Fibroblast of pulmonary artery (primary cell): ENCODE measurements at regions not wholly inside any gene's neighbourhood (a gene's known extent, or its start where the extent isn't known, plus 50 kb on each side); places are given as distances from the start of the nearest gene placed in this dataset.
"Not testable (repeated sequence)": the region's sequence is repeated elsewhere in the genome, so short reads cannot be mapped to it uniquely, and the experiment has no call there.

ENCODE experiments used
- DNase-seq: peaks from one replicate; pipeline ENCODE4 v3.0.0-alpha.2; 2010; ENCODE audit warnings: low read depth
- H3K4me3 ChIP-seq: replicated peaks from 2 replicates; pipeline ENCODE4 v1.5.1; 2011; ENCODE audit warnings: low read depth, mild to moderate bottlenecking, control low read depth, low read length, moderate library complexity
- TF ChIP-seq, protein P1 (sequence below): IDR thresholded peaks from 2 replicates; pipeline ENCODE4 v1.5.1; 2011; ENCODE audit warnings: mild to moderate bottlenecking, control low read depth, low read length, inconsistent platforms; ENCODE audit errors: missing control alignments

DNA sequence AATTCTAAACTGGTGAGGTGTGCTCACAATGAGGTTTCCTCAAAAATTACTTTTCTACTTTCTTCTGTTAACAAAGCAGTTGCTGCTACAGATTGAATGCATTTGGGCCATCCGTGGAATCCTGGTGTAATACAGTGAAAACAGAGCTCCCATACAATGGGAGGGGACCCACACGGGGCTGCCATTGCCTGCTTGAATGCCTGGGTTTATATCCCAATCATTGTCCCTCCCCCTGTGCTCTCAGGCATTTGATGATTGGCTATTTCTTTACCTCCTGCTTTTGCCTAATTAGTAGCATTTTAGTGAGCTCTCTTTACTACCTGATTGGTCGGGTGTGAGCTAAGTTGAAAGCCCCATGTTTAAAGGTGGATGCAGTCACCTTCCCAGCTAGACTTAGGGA is 52.9 kb upstream of the CSF1 start:
- H3K4me3 ChIP-seq, DNase-seq: not testable (repeated sequence)

DNA sequence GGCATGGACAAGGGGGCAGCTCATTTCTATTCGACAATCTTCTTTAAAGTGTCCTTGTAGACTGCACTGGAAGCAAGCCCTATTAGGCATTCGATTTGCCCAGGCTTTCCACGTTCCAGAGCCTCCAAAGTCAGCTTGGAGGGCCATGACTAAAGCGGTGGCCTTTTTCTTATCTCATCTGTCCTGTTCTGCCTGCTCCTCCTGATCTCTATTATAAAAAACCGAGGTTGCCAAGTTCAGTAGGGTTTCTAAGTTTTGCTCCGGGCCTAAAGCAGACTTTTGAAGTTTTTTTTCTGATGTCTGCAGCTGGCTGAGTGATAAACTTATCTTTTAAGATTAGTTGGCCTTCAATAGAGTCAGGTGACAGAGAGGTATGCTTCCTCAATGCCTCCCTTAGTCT is 54.7 kb upstream of the CSF1 start:
- not testable (repeated sequence) for DNase-seq, H3K4me3 ChIP-seq

DNA sequence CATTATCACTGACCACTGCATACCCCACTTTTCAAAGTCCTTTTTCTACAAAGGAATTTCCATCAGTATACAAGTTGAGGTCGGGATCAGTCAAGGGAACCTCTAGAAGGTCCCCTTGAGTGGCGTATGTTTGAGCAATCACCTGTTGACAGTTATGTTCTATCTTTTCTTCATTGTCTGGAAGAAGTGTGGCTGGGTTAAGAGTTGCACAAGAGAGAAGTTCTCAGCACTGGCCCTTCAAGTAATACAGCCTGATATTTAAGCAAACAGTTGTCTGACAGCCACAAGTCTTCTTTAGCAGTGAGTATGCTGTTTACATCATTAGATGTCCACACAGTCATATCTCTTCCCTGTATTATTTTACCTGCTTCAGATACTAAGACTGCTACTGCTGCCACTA is 56.7 kb upstream of the CSF1 start:
- H3K4me3 ChIP-seq, DNase-seq: not testable (repeated sequence)

DNA sequence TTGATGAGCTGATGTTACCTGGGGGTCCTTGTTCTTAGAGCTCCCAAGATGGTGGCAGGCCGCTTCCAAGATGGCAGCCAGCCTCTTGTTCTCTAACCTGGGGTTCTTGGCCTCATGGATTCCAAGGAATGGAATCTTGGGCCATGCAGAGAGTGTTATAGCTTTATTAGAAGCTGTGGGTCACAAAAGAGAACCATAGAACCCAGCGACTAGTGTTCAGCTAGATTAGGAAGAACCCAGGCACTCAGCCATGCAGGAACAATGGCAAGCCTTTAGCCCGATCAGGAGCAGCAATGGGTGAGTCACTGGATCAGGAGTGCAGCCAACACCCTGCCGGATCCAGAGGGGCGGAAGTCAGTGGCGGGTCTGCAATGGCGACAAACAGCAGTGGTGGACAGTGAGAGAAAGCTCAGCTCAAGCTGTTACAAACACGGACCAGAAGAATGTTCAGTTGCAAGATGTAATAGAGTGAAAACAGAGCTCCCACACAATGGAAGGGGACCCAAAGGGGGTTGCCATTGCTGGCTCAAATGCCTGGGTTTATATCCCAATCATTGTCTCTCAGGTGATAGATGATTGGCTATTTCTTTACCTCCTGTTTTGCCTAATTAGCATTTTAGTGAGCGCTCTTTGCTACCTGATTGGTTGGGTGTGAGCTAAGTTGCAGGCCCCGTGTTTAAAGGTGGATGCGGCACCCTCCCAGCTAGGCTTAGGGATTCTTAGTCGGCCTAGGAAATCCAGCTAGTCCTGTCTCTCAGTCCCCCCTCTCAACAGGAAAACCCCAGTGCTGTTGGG is 58.2 kb upstream of the CSF1 start:
- peak; percentile 74 for DNase-seq
- not testable (repeated sequence) for H3K4me3 ChIP-seq

DNA sequence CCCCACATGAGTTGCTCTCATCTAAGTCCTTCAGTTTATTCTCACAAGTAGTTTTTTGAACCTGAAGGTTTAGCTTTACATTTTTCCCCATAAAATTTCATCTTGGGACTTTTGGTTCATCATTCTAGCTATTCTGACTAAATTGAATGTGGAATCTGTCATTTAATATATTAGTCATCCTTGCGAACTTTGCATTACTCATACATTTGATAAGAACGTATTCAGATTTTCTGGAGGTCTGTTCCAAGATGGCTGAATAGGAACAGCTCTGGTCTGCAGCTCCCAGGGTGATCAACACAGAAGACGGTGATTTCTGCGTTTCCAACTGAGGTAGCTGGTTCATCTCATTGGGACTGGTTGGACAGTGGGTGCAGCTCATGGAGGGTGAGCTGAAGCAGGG is 59.8 kb upstream of the CSF1 start:
- H3K4me3 ChIP-seq = no peak overlapping the region
- peak; percentile 55 for DNase-seq
- TF ChIP-seq, protein P1, sequence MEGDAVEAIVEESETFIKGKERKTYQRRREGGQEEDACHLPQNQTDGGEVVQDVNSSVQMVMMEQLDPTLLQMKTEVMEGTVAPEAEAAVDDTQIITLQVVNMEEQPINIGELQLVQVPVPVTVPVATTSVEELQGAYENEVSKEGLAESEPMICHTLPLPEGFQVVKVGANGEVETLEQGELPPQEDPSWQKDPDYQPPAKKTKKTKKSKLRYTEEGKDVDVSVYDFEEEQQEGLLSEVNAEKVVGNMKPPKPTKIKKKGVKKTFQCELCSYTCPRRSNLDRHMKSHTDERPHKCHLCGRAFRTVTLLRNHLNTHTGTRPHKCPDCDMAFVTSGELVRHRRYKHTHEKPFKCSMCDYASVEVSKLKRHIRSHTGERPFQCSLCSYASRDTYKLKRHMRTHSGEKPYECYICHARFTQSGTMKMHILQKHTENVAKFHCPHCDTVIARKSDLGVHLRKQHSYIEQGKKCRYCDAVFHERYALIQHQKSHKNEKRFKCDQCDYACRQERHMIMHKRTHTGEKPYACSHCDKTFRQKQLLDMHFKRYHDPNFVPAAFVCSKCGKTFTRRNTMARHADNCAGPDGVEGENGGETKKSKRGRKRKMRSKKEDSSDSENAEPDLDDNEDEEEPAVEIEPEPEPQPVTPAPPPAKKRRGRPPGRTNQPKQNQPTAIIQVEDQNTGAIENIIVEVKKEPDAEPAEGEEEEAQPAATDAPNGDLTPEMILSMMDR = no peak

DNA sequence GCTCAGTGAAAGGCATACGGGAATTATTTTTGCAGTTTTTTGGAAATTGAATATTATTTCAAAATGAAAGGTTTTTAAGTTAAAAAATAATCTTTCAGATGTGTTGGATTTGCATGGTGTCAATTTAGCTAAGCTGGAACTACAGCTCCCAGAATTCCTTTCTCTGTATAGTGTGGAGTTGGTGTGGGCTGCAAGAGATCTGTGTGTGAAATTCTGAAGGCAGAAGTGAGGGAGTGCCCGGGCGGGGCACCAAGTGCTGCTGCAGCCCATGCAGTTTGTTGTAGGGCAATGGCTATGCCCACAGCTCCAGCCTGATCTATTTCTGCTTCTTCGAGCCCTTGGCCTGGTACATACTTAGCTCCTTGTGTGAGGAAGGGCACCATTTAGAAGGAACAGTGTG is 60.5 kb upstream of the CSF1 start:
- DNase-seq = no peak
- H3K4me3 ChIP-seq = no peak overlapping the region
- TF ChIP-seq, protein P1 = no peak

DNA sequence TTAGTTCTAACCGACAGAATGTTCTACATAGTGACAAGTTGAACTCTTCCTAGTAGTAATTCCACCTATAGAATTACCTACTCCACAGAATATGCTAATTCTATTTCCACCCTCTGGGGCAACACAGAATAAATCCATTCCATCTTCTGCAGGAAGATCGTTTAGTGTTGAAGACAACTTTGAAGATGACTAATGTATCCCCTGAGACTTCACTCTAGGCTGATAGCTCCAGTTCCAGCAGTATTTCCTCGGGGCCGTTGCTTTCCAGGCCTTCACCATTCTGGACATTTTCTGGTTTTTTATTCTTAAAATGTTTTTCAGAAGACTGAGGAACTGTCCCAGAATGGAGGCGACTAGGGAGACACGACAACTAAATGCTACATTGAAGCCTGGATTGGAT is 61.0 kb upstream of the CSF1 start:
- H3K4me3 ChIP-seq = no peak overlapping the region
- DNase-seq = no peak
- TF ChIP-seq, protein P1 = no peak

DNA sequence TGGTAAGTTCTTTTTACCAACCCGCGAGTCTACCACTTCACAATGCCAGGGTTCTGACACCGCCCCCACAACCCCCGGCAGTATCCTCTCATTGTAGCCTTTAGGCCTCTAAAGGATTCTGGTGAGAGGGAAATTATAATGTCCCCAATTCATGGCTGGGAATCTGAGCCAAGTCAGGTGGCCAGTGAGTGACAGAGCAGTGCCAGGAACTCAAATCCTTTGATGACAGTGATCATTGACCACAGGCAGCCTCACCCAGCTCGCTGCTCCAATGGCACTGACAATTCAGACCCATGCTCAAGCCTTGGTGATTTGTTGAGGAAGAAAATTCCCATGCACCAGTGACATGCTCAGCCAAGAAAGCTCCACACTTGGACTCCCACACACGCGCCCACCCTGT is 63.4 kb upstream of the CSF1 start:
- TF ChIP-seq, protein P1 = no peak
- DNase-seq = no peak
- no peak overlapping the region for H3K4me3 ChIP-seq

DNA sequence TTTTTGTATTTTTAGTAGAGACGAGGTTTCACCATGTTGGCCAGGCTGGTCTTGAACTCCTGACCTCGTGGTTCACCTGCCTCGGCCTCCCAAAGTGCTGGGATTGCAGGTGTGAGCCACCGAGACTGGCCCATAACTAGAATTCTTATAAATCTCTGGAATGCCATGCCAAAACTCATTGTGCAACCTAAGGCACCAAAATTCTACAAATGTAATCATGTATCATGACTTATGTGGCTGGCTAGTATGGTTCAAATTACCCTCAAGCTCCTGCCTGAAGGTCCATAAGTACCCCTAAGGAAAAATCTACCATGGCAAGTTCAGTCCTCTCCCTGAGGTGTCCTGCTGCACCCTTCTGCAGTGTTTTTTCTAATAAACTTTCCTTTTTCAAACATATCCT is 63.8 kb upstream of the CSF1 start:
- TF ChIP-seq, protein P1 = no peak
- H3K4me3 ChIP-seq = no peak overlapping the region
- DNase-seq = no peak
